Activated CD4-positive, alpha-beta T cell treated with anti-CD3 and anti-CD28 coated beads for 4 hours (primary cell): ENCODE measurements at regions not wholly inside any gene's neighbourhood (a gene's known extent, or its start where the extent isn't known, plus 50 kb on each side); places are given as distances from the start of the nearest gene placed in this dataset.

Source experiments
- DNase-seq, 2 donors: peaks; one replicate each; pipeline ENCODE4 v3.0.0-alpha.2; 2020

GRCh38 chr12:67798768-67799167 is 150.2 kb downstream of the DYRK2 start:
- DNase-seq, result no peak

GRCh38 chr12:67802731-67803130 is 154.2 kb downstream of the DYRK2 start:
- no peak for DNase-seq

- DNase-seq, result no peak
These were observed 154.9 kb downstream of the DYRK2 start for GRCh38 chr12:67803278-67803993.

DNA sequence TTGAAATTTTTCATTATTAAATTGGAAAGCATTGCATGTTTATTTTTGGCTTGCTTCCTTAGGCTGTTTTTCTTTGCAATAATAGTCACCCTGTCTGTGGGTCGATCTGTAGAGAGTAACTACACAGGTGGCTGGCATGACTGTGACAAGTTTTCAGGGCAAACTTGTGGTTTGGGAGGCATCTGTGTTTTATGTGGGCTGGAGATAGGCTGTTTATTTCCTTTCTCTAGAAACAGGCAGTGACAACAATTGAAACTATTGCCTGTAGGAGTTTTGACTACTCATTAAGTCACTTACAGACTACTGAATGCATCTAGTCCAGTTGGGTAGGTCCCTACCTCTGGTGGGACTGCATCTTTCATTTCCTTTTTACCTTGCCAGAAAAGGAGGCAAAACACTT is 155.6 kb downstream of the DYRK2 start:
- DNase-seq, result peak; percentile 44 to 45

DNA sequence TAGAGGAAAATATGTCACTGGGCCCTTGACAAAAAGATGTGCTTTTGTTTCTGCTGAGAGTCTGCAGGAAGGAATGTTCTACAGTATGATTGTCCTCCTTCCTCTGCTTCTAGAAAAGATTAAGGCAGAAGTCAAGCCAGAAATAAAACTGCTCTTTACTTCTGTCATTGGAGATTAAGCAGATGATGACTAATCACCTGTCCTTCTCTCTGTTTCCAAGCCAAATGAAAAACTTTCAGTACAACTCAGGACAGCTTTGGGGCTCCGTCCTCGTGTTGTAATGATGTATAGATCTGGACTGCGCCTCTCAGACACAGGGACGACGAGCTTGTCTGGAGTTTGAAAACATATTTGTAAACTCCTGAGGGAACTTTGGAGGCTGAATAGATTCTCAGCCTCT is 159.3 kb downstream of the DYRK2 start:
- no peak for DNase-seq

- no peak for DNase-seq
These were observed 161.6 kb downstream of the DYRK2 start for GRCh38 chr12:67810166-67810565.

DNA sequence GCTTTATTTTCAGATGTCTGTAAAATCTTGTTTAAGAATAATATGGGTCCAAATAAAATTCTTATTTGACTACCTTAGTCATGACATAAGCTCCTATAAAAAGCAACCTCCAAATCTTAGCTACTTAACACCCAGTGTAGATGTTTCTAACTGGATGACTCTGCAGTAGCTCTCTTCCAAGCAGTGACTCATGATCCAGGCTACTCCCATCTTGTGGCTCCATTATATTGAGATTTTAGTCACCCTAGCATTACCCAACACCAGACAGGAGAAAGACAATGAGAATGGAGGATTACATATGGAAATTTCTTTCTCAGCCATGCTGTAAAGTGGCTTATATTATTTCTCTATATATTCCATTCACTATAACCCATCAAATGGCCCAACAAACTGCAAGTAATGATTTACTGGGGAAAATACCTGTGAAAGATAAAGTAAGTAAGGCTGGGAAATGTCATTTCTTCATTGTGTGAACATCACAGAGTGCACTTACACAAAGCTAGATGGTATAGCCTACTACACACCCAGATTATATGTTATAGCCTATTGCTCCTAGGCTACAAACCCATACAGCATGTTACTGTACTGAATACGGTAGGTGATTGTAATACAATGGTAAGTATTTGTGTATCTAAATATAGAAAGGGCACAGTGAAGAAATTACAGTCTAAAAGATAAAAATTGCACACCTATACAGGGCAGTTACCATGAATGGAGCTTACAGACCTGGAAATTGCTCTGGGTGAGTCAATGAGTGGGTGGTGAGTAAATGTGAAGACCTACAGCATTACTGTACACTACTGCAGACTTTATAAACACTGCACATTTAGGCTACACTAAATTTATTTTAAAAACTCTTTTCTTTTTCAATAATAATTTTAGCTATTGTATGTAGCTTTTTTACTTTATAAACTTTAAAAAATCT is 163.2 kb downstream of the DYRK2 start:
- no peak for DNase-seq

DNA sequence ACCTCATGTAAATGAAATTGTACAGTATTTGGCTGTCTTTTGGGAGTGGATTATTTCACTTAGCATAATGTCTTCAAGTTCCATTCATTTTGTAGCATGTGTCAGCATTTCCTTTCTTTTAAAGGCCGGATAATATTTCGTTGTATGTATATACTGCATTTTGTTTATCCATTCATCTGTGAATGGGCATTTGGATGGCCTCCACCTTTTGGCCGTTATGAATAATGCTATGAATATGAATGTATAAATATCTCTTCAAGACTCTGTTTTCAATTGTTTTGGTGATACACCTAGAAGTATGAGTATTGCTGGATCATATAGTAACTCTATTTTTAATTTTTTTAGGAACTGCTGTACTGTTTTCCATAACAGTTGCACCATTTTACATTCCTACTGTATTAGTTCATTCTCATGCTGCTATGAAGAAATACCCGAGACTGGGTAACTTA is 164.9 kb downstream of the DYRK2 start:
- no peak for DNase-seq

DNA sequence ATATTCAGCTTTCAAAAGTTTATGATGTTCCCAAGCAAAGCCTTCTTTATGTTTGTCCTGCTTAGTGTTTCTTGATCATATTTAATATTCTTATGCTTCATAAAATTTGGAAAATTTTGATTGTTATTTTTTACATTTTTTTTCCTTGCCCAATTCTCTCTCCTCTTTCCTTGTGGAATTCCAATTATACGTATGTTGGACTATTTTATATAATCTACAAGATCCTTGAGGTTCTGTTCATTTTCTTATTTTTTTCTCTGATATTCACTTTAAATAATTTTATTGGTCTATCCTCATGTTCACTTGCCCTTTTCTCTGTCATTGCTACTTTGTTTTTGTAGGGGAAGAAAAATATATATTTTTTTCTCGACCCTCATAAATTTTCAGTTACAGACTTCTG is 167.7 kb downstream of the DYRK2 start:
- DNase-seq, result no peak

DNA sequence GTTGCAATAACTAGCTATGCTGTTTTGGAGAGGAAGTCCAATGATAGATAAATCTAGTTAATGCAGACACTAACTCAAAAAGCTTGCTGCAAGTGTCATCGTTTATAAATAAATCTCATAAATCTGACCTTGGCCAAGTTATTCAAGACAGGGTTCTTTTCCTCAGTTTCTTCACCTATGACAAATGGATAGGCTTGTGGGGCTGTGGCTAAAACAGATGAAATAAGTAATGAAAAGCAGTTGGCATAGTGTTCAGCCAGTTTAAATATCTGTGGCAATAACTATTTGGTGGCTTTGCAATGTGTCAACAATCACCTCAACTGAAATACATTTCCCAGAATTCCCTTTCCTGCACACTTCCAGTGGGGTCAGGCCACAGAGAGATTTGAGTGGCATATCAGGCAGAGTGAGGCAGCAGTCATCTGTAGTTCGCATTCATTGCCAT is 169.9 kb downstream of the DYRK2 start:
- DNase-seq, result no peak

GRCh38 chr12:67819902-67820301 is 169.3 kb upstream of the IFNG-AS1 start:
- DNase-seq, result no peak

DNA sequence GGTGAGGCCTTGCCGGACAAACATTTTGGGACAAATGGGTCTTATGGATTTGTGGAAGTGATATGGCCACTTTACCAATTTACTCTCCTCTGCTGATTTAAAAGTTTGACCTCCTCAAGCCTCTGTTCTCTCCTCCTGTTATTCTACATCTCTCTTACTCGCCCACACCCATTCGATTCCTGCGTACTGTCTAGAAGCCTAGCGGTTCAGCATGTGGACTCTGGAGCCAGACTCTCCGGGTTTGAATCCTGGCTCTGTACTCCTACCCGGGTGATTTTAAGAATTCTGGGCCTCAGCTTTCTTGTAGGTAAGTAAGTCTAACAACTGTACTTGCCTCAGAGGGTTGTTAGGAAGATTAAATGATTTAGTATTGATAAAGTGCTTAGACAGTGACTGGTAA is 168.6 kb upstream of the IFNG-AS1 start:
- no peak for DNase-seq

- DNase-seq, result no peak
These were observed 166.4 kb upstream of the IFNG-AS1 start for GRCh38 chr12:67822826-67823225.

- no peak for DNase-seq
These were observed 163.1 kb upstream of the IFNG-AS1 start for GRCh38 chr12:67826148-67826547.

DNA sequence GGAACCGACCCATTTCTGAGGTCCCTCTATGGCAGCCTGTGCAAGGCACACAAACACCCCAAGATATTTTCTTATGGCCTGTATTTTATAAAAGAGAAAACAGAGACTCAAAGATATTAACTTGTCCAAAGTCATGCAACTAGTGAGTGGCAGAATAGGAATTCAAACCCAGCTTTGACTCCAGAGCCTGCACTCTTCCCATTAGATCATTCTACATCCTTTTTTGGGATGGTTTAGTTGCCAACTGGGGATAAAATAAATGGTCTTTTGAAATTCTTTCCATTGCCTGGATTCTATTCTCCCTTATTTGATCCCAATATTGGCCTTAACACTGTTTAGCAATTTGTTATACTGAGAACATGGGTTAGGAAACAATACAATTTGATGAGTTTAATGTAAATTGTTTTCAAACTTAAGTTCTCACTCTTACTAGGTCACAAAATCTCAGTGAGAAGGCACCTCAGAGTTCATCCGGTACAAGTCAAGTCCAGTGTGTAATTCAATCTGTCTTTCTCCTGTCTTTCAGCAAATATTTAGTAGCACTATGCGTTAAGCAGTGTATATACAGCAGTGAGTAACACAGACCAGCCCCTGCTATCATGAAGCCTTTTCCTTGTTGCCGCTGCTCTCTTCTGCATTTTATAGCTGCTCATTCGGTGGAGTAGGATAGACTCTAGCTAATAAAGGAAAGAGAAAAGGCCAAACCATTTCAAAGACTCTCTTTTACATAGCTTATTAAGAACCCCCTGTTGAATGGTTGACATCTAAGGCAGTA is 162.1 kb upstream of the IFNG-AS1 start:
- no peak for DNase-seq

DNA sequence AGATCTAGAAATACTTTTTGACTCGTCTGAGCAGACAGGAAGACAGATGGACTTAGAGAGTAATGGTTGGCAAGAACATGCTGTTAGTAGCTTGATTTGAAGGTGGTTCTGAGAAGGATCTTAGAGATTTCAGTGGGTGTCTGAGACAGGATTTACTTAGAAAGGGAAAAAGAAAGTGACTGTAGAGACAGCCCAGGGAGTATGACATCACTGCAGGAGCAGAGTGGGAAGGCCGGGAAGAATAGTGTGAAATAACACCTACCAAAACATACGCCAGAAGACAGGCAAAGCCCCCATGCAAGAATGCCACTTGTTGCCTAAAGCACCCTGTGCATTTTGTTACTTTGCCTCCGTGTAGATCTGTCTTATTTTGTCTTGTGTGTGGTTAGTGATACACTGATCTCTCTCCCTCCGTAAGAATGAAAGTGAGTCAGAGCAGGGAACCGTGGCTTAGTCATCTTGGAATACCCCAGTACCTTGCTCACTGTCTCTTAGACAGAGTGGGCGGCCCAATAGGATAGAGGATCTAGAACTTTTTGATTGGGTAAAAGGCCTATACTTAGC is 161.3 kb upstream of the IFNG-AS1 start:
- DNase-seq, result peak; percentile 47 to 48

- DNase-seq, result no peak
These were observed 159.4 kb upstream of the IFNG-AS1 start for GRCh38 chr12:67829896-67830295.

DNA sequence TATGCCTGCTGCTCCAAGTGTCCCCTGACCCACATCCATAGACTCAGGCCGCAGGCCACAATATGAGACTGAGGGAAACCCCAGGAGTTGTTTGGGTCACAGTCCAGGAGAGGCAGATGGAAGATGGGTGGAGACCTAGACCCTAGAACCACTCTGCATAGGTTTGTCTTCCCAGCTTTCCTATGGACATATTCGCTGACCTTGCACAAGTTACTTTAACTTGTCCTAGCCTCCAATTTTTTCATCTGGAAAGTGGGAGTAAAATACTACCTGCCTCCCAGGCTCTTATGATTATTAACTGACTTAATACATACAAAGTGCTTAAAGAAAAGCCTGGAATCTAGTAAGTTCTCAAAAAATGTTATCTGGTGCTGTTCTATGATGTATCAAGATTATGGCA is 157.1 kb upstream of the IFNG-AS1 start:
- DNase-seq, result no peak

DNA sequence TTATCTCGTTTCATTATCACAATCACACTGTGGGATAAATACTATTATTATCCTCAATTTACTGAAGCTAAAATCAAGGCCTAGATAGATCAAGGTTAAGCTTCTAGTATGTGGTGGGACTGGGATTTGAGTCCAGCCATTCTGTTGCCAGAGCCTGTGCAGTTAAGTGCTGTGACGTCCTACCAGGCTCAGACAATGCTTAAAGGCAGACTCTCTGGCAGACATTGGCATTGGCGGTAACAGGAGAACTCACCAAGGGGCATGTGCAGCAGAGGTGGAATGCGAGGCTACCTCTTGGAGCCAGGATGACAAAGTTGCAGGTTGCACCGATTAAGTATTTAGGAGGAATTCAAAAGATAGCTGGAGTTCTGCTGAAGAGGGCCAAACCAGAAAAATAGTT is 155.6 kb upstream of the IFNG-AS1 start:
- no peak for DNase-seq

DNA sequence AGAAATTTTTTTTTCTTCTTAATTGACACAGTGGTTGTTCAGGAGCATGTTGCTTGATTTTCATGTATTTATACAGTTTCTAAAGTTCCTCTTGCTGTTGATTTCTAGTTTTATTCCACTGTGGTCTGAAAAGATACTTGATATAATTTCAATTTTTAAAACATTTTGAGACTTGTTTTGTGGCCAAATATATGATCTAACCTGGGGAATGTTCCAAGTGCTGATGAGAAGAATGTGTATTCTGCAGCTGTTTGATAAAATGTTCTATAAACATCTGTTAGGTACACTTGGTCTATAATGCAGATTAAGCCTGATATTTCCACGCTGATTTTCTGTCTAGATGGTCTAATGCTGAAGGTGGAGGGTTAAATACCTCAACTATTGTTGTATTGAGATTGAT is 151.4 kb upstream of the IFNG-AS1 start:
- no peak for DNase-seq

DNA sequence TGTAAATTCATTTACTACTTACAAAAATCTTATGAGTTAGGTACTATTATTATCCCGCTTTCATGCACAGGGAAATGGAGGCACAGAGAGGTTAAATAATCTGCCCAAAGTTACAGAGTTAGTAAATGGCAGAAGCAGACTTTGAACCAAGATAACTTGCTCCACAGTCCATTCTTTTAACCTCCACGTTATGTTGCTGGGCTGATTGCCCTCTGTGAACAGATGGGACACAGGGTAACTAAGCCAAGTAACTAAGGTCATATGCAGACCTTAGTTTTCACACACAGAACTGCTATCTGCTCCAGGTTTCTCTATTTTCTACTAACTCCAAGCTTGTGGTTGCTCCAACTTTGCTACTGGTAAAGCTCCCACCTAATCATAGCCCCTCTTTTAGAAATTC is 147.1 kb upstream of the IFNG-AS1 start:
- DNase-seq, result no peak

DNA sequence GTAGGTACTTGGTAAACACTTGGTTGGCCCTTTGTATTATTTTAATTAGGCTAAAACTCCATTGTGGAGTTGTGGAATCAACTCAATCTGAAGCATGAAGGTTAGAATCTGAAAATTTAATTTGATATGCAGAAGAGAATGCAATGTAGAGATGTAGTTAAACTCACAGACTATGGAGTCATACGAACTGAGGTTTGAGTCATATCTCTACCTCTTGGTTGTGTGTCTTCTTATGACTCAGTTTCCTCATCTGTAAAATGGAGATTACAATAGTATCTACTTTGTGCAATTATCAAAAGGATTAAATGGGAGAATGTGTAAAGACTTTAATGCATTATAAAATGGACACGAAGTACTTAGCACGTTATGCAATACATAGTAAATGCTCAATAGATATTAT is 146.0 kb upstream of the IFNG-AS1 start:
- no peak for DNase-seq

- no peak for DNase-seq
These were observed 136.5 kb upstream of the IFNG-AS1 start for GRCh38 chr12:67852701-67853100.
